Panc1 (cell line): ENCODE measurements at regions not wholly inside any gene's neighbourhood (a gene's known extent, or its start where the extent isn't known, plus 50 kb on each side); places are given as distances from the start of the nearest gene placed in this dataset.
A peak's percentile ranks its signal among the peaks of the same experiment; 100 is the strongest.

Source experiments
- ATAC-seq: fragments of 200-7000 bp; cut with Tn5 transposase; 2 replicates; pipeline ENCODE4 v1.9.1; 2020; ENCODE audit warnings: mild to moderate bottlenecking, moderate library complexity
- BruUV-seq: library from RNA; stranded (reverse); fragments of 400-500 nt; replicated peaks from 2 replicates; lab custom pipeline; 2021; lab: Mats Ljungman, UMichigan
- CTCF ChIA-PET: fragments of 300-600 bp; sonication (Branson Sonifier 250); formaldehyde crosslinking; loops from one replicate; lab custom pipeline; 2022; ENCODE audit warnings: antibody characterized with exemption; lab: Charles Lee
- POLR2A ChIA-PET: fragments of 300-600 bp; sonication (Branson Sonifier 250); formaldehyde crosslinking; loops from one replicate; lab custom pipeline; 2022; ENCODE audit warnings: antibody characterized with exemption; lab: Charles Lee
- DNase-seq: peaks from one replicate; pipeline ENCODE4 v3.0.0-alpha.2; 2010; ENCODE audit warnings: low read depth, low spot score
- H3K27ac ChIP-seq: 2 replicates; pipeline ENCODE4 v1.5.1; 2011; ENCODE audit warnings: mild to moderate bottlenecking, low read length, inconsistent platforms
- H3K27me3 ChIP-seq: fragments of 200-500 bp; sonication (Bioruptor generic); 2 replicates; pipeline ENCODE4 v1.6.0; 2014; ENCODE audit warnings: low read length, inconsistent platforms; ENCODE audit not compliant: control insufficient read depth, insufficient read depth
- H3K36me3 ChIP-seq: fragments of 200-500 bp; sonication (Bioruptor generic); 2 replicates; pipeline ENCODE4 v1.5.1; 2014; ENCODE audit warnings: inconsistent platforms, mild to moderate bottlenecking, low read length, moderate library complexity; ENCODE audit not compliant: control insufficient read depth, insufficient read depth
- H3K4me1 ChIP-seq: 2 replicates; pipeline ENCODE4 v1.5.1; 2011; ENCODE audit warnings: inconsistent platforms, mild to moderate bottlenecking, low read length, moderate library complexity; ENCODE audit not compliant: control insufficient read depth, insufficient read depth
- H3K4me3 ChIP-seq, 2 experiments: 2 replicates each; pipeline ENCODE4 v1.5.1; 2011 to 2012; ENCODE audit warnings: low read depth in 2 of 2, low read length in 2 of 2, mild to moderate bottlenecking in 2 of 2, inconsistent platforms in 1 of 2, moderate library complexity in 1 of 2
- H3K9me3 ChIP-seq: fragments of 200-500 bp; sonication (Bioruptor generic); 2 replicates; pipeline ENCODE4 v1.5.1; 2014; ENCODE audit warnings: low read depth, mild to moderate bottlenecking, inconsistent platforms, low read length, moderate library complexity; ENCODE audit not compliant: control insufficient read depth, insufficient read depth
- POLR2AphosphoS5 ChIP-seq: IDR thresholded peaks from 2 replicates; pipeline ENCODE4 v1.6.1; 2012; ENCODE audit warnings: mild to moderate bottlenecking, low read depth, low read length, moderate library complexity
- SIN3A ChIP-seq: IDR thresholded peaks from 2 replicates; pipeline ENCODE4 v1.6.1; 2012; ENCODE audit warnings: low read depth, mild to moderate bottlenecking, low read length, moderate library complexity, borderline replicate concordance; ENCODE audit not compliant: insufficient read depth
- TCF7L2 ChIP-seq: IDR thresholded peaks from 2 replicates; pipeline ENCODE4 v1.6.1; 2011; ENCODE audit warnings: mild to moderate bottlenecking, low read depth, low read length, inconsistent platforms
- in situ Hi-C: cut with HindIII; loops from 2 replicates; pipeline ENCODE4 v1.10.0; 2016; ENCODE audit warnings: low sequenced_read_pairs, low pct_unique_long_range_greater_than_20kb
- intact Hi-C: fragments of 100-400 bp; cut with micrococcal nuclease; formaldehyde crosslinking; loops from one replicate; pipeline ENCODE4 v1.10.0; 2022; ENCODE audit not compliant: unreplicated experiment
- TF ChIP-seq, protein P1 (sequence below): fragments of 450-650 bp; IDR thresholded peaks from 2 replicates; pipeline ENCODE4 v1.5.1; 2017; ENCODE audit warnings: mild to moderate bottlenecking
- TF ChIP-seq, protein P2 (sequence below), 2 experiments: IDR thresholded peaks; 2 replicates each; pipeline ENCODE4 v1.6.1; 2011 to 2012; ENCODE audit warnings: low read depth in 2 of 2, control low read depth in 1 of 2, low read length in 1 of 2, mild to moderate bottlenecking in 1 of 2, moderate library complexity in 1 of 2; ENCODE audit not compliant: insufficient read depth in 1 of 2

DNA sequence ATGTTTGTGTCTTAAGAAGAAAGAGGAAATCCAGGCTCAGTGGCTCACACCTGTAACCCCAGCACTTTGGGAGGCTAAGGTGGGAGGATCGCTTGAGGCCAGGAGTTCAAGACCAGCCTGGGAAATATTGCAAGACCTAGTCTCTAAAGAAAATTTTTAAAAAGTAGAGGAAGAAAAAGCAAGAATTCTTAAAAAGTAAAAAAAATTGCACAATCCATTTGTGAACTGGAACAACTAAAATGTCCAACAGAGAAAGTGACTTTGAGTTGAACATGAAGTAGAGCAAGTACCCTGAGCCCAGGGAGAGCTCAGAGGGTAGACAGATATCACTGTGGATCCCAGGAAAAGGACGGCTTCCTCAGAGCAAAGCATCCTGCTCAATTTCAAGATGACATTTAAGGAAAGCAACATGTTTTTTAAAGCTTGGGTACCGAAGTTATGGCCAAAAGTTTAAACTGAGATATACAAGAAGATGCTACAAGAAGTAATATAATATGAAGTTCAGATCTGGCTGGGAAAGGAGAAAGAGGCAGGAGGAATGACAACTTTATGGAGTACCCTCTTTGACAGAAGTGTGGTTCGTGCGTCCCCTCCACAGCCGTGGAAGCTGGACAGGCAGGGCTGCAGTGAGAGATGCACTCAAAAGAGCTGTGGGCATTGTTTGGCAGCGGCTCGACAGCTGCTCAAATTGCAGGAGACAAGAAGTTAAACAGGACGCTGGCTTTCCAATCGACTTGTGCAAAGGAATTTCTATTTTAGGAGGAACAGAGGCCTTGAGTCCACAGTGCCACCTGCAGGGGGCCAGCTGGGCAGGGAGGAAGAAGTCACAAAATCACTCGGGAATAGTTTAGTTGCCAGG is 201.3 kb downstream of the JCAD start:
- ChIA-PET CTCF (interaction anchor here (1.4 kb wide), 1 partner anchor 18 kb away, joined by 3 read pairs; no protein-coding TSS in a partner anchor), POLR2A (no interaction called here)
- Histone ChIP-seq H3K9me3 (no peaks in the 10 kb centered on the region), H3K36me3 (no peaks in the 10 kb centered on the region), H3K4me1 (peaks cover 3% of the 10 kb centered on the region; the same call in 1 of the 2 replicates), H3K27me3 (no peaks in the 10 kb centered on the region), H3K4me3 (no peak overlapping the region), H3K27ac (peak overlapping the region; percentile 63)
- TF ChIP-seq, protein P1, sequence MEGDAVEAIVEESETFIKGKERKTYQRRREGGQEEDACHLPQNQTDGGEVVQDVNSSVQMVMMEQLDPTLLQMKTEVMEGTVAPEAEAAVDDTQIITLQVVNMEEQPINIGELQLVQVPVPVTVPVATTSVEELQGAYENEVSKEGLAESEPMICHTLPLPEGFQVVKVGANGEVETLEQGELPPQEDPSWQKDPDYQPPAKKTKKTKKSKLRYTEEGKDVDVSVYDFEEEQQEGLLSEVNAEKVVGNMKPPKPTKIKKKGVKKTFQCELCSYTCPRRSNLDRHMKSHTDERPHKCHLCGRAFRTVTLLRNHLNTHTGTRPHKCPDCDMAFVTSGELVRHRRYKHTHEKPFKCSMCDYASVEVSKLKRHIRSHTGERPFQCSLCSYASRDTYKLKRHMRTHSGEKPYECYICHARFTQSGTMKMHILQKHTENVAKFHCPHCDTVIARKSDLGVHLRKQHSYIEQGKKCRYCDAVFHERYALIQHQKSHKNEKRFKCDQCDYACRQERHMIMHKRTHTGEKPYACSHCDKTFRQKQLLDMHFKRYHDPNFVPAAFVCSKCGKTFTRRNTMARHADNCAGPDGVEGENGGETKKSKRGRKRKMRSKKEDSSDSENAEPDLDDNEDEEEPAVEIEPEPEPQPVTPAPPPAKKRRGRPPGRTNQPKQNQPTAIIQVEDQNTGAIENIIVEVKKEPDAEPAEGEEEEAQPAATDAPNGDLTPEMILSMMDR: peak; percentile 85
- TF ChIP-seq, protein P2, sequence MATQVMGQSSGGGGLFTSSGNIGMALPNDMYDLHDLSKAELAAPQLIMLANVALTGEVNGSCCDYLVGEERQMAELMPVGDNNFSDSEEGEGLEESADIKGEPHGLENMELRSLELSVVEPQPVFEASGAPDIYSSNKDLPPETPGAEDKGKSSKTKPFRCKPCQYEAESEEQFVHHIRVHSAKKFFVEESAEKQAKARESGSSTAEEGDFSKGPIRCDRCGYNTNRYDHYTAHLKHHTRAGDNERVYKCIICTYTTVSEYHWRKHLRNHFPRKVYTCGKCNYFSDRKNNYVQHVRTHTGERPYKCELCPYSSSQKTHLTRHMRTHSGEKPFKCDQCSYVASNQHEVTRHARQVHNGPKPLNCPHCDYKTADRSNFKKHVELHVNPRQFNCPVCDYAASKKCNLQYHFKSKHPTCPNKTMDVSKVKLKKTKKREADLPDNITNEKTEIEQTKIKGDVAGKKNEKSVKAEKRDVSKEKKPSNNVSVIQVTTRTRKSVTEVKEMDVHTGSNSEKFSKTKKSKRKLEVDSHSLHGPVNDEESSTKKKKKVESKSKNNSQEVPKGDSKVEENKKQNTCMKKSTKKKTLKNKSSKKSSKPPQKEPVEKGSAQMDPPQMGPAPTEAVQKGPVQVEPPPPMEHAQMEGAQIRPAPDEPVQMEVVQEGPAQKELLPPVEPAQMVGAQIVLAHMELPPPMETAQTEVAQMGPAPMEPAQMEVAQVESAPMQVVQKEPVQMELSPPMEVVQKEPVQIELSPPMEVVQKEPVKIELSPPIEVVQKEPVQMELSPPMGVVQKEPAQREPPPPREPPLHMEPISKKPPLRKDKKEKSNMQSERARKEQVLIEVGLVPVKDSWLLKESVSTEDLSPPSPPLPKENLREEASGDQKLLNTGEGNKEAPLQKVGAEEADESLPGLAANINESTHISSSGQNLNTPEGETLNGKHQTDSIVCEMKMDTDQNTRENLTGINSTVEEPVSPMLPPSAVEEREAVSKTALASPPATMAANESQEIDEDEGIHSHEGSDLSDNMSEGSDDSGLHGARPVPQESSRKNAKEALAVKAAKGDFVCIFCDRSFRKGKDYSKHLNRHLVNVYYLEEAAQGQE (IDR thresholded peaks at IDR 0.05; ENCODE audit: insufficient read depth in 1 of 2, low read depth in 2 of 2, low read length in 1 of 2): no peak
- TF ChIP-seq TCF7L2: no peak
- ATAC-seq (peak; percentile 90), DNase-seq (peak; percentile 39)
- BruUV-seq: no TSS peak
- in situ Hi-C loops (no loop called here), intact Hi-C loops (loop anchor here (5.0 kb wide), 1 partner anchor 121 kb away; no protein-coding TSS in a partner anchor)

DNA sequence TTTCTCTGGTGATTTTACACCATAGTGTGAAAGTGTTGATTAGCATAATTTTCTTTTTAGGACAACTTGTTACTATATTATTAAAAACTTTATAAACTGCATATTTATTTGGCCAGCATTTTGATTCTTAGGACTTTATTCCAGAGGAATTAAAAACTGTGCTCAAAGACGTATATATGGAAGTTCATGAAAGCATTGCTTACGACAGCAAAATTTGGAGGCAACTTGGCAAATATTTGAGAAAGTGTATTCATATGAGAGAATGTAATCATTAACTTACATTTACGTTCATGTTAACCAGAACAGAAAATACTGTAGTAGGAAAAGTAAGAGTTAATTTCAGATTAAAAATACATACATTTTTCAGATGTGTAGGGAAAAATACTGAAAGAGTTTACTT is 203.1 kb downstream of the JCAD start:
- no peak for DNase-seq
- intact Hi-C loops: loop anchor here (5.0 kb wide), 1 partner anchor 119 kb away; no protein-coding TSS in a partner anchor

More for the DNA sequence above, 203.1 kb downstream of the JCAD start:
- TF ChIP-seq TCF7L2 (no peak), POLR2AphosphoS5 (no peak), SIN3A (no peak)
- TF ChIP-seq, protein P1: no peak
- TF ChIP-seq, protein P2 (IDR thresholded peaks at IDR 0.05; ENCODE audit: insufficient read depth in 1 of 2, low read depth in 2 of 2, low read length in 1 of 2): no peak
- ChIA-PET CTCF (no interaction called here), POLR2A (no interaction called here)
- H3K27ac ChIP-seq: no peak overlapping the region
- BruUV-seq: no TSS peak
- H3K4me3 ChIP-seq: no peak overlapping the region
- no peaks in the 10 kb centered on the region for H3K36me3 ChIP-seq
- in situ Hi-C loops: no loop called here
- H3K4me1 ChIP-seq: peaks cover 3% of the 10 kb centered on the region; the same call in 1 of the 2 replicates
- ATAC-seq: no peak
- no peaks in the 10 kb centered on the region for H3K27me3 ChIP-seq
- no peaks in the 10 kb centered on the region for H3K9me3 ChIP-seq
